LHCN-M2 (cell line): ENCODE measurements at regions not wholly inside any gene's neighbourhood (a gene's known extent, or its start where the extent isn't known, plus 50 kb on each side); places are given as distances from the start of the nearest gene placed in this dataset.
A peak's percentile ranks its signal among the peaks of the same experiment; 100 is the strongest.
"Not testable (repeated sequence)": the region's sequence is repeated elsewhere in the genome, so short reads cannot be mapped to it uniquely, and the experiment has no call there.

ENCODE experiments used
- DNase-seq: peaks from one replicate; pipeline ENCODE4 v3.0.0-alpha.2; 2012; ENCODE audit warnings: low read depth

DNA sequence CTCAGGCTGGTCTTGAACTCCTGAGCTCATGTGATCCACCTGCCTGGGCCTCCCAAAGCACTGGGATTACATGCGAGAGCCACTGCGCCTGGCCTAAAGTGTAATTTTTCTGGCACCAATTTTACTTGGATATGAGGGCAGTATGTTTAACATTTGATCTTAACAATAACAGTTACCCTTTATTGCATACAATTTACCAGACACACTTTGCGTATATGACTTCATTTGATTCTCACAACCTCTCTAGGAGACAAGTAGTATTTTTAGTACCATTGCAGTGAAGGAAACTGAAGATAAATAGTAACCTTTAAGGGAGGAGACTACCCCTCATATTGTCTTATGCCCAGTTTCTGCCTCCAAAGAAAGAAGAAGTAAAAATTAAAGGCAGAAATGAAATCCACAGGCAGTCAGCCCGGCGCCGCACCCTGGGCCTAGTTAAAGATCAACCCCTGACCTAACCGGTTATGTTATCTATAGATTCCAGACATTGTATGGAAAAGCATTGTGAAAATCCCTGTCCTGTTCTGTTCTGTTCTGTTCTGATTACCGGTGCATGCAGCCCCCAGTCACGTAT lies 54.0 kb downstream of the CYP26A1 start:
- not testable (repeated sequence) for DNase-seq

DNA sequence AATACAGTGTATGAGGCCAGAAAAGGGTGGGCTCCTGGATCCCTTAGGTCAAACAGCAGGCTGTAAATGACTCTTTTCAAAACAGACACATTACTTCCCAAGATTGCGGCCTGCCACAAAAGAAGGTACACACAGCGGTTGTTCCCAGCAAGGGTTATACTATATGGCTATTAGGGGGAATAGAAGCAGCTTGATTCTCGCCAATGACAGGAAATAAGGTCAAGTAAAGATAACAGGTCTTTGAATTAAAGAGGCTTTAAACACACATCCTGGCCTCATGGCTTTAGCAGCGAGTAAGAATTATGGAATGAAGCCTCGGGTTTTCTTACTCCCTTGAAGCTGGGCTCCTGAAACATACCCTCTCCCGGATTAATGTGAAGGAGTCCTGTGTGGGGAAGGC lies 58.3 kb downstream of the CYP26A1 start:
- no peak for DNase-seq

DNA sequence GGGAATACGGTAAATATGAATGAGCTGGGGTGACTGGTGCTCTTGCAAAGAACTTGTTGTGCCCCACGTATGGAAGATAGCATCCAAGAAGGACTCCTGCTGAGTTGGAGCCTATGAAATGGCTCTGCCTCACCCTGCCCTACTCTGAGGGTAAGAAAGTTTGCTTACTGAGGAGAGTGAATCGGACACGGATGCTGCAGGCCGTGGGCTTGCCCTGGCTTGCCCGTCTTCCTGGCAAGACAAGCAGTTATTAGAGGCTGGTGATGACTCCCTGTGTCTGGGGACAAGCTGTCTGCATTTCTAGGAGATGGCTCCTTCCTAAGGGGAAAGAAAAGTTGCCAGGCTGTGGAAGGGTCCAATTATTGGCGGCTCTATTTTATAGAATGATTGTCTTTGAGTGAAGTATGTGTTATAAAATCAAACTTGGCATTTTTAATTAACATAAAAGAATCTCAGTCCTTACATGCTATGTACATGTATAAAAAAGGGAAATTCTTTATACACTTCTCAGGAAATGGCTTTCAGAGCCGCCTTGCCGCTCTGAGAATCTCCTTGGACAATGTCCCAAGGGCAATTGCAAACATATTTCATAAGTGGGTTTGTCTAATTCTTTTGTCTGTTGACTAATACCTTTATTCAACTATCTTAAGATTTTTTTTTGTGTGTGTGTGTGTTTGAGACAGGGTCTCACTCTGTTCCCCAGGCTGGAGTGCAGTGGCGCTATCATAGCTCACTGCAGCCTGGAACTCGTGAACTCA lies 64.6 kb downstream of the CYP26A1 start:
- no peak for DNase-seq

DNA sequence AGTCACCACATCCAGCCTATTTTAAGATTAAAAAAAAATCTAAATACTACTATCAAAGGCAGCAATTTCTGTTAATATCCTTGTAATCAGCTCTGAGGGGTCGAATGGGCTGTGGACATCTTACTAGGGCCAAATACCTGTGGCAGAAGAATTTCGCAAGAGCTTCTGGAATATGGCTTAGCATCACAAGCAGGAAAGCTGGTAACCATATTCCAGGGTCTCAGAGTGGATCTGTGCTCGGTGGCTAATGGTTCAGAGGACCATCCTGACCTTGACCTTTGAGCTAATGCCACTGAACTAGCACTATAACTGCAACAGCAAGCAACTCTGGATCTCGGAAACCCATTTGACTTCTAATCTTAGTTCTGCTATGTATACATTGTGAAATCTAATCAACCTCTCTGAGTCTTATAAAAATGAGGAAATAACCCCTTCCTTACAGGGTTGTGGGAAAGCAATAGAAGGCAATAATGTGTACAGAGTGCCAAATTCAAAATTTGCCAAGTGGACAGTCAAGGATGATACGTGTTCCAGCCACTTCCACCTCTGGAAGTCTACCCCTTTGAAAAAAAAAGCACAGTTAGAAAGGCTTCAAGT lies 65.5 kb downstream of the CYP26A1 start:
- no peak for DNase-seq

DNA sequence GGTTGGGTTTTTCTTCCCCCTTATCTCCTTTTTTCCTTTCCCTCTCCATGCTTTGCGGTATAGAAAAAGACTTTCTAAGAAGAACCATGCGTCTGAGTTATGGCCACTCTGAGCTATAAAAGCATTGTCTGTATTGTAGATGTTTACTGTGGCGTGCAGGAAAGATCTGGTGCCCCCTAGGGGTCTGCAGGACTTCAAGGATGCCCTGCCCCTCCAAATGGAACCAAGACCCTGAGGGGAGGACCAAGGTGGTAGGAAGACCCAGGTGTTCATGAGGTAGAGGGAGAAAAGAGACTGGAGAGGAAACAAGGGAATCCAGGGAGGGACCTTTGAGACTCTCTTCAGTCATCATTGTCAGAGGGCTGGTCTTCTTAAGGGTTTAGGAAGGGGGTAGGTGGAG lies 68.8 kb downstream of the CYP26A1 start:
- DNase-seq, result no peak

DNA sequence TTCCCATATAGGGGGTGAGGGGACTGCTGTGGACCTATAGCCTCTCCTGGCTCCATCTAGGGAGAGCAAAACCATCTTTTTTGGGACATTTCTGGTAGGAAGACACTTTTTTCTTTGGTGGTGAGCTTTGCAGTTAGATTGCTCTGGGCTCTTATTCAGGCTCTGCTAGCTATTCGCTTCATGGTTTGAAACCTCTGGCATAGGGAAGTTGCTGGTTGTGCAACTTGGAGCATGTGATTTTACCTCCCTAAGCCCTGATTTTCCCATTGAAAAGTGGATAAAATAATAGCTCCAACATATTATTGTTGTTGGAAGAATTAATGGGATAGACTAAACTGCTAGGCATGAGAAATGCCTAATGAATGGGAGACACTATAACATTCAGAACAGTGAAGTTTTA lies 69.6 kb downstream of the CYP26A1 start:
- no peak for DNase-seq

DNA sequence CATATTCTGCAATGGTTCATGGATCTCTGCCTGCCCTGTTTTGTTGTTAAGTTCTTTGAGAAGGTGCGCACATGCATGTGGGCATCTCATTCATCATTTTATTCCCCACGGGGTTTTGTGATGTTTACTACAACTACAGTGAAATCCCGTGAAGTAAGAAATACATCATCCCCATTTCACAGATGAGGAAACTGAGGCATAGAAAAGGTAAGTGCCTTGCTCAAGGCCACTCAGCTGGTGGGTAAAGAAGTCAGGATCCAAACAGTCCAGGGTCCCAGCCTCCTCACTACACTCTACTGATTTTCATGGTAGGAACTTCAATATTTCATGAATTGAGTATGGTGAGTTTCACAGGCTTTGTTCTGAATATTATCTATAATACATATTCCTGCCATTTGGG lies 72.6 kb downstream of the CYP26A1 start:
- DNase-seq, result no peak

DNA sequence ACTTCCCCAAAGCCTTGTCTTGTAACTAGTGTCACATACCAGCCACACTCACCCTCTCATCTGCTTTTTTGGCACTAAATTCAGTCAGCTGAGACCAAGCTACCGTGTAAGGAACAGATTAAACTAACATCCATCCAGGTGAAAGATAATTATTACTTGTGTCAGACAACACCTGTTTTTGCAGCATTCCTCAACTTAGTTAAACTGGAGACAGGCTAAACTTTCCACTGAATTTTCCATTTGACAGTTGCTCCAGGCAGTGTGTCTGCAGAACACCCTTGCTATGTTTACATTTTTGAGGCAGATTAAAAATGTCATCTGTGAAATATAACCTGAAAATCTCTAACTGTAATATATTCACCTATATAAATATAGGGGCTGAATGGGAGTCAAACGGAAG lies 73.6 kb downstream of the CYP26A1 start:
- DNase-seq, result no peak

DNA sequence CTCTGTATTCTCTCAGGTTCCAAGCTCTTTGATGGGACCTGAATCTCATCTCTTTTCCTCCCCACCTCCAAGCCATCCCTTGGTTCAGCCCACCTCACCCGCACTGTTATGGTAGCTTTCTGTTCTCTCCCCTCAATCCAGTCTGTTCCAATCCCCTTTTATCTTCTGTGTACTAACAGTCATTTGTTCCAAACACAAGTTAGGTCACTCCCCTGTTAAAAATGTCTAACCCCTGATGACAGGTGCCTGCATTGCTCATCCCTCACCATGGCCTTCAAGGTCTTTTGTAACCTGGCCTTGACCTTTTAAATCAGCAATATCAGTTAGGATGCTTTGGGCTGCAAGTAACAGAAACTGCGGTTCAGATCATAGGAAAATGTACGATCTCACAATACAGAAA lies 74.8 kb downstream of the CYP26A1 start:
- DNase-seq, result no peak

DNA sequence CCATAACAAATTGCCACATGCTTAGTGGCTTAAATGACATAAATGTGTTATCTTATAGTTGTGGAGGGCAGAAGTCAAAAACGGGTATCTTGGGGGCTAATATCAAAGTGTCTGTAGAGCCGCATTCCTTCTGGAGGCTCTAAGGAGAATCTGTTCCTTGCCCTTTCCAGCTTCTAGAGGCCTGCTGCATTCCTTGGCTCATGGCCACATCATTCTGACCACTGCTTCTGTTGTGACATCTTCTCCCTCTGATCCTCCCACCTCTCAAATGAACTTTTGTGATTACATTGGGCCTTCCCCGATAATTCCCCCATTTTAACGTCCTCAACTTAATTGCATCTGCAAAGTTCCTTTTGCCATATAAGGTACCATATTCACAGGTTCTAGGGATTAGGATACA lies 76.1 kb downstream of the CYP26A1 start:
- DNase-seq, result peak; percentile 10

DNA sequence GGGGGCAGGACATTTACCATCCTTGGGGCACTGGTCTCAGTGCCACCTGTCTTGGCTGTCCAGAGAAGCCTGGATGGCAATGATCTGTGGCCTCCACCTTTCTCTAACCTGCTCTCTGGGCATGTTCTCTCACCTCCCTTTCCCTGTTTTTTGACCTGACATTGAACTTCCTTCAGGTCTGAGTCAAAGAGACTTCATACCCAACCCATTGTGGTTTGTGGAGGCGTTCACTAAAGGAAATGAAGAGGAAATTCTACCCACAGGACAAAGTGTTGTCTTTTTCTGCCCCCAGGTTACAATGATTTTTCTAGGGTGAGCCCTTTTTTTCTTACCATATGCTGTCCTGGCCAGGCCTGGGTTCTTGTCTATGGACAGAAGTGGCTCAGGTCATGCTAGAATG lies 76.6 kb downstream of the CYP26A1 start:
- DNase-seq, result peak; percentile 13

DNA sequence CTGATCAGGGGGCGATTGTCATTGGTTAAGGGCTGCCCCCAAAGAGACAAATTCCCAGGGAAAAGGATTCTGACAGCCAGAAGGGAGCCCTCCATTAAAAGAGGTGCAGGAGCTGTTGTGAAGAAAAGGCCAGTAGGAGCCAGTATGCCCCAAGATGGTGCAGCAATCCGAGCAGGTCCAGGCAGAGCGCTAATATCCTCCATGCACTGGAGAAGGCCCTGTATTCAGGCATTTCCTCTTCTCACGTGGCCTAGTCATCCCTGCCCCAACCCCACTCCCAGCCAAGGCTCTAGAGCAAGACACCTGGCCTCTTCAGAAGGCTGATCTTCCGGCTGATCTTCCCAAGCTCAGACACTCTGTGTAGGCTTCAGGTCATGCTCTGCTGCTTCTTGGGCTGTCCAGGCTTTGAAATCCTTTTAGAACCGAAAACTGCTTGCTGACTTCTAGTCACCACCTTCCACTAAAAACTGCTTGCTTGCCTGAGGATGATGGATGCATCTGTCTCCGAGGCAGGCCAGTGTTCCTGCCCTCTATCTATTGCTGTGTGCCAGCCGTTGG lies 77.4 kb downstream of the CYP26A1 start:
- DNase-seq, result no peak

DNA sequence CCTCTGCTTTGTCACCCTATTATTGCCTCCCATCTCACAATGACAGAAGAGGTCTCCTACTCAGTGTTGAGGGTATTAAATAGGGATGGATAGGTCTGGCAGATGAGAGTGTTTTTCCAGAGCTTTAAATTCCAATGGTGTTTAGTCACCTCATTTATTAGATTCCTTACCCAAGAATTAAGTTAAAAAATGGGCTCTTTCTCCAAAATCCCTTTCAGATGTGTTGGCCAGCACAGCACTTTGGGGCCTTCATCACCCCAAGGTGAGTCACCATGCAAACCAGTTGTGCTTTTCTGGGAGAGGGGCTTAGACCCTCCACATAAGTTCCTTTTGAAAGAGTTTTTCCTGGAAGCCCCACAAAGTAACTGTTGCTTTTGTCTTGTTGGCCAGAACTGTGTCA lies 78.4 kb downstream of the CYP26A1 start:
- DNase-seq, result peak; percentile 72

DNA sequence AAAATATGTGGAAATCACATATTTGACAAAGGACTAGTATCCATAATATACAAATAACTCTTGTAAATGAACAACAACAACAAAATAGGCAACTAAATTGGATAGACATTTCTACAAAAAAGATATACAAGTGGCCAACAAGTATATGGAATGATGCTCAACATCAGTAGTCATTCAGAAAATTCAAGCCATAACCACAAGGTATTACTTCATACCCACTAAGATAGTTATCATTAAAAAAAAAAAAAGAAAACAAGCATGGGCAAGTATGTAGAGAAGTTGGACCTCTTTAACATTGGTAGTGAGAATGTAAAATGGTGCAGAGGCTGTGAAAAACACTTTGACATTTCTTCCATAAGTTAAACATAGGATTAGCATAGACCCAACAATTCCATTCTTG lies 80.8 kb downstream of the CYP26A1 start:
- DNase-seq, result no peak

DNA sequence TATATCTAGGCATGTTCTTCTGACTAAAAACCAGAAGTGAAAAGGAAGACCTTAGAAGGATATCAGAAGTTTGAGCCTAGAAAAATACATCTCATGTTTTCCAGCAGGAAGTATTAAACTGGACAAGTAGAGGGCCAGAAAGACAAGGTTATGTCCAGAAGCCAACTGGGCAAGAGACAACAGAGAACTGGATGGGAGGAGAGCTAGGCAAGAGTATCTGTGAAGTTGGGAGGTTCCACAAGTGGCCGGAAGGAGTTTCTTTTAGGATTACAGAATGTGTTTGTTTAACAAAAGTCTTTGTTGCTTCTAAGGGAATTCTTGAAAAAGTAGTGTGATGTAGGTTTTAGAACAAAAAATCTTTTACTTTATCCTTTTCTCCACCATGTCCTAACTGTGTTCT lies 86.4 kb downstream of the CYP26A1 start:
- no peak for DNase-seq

DNA sequence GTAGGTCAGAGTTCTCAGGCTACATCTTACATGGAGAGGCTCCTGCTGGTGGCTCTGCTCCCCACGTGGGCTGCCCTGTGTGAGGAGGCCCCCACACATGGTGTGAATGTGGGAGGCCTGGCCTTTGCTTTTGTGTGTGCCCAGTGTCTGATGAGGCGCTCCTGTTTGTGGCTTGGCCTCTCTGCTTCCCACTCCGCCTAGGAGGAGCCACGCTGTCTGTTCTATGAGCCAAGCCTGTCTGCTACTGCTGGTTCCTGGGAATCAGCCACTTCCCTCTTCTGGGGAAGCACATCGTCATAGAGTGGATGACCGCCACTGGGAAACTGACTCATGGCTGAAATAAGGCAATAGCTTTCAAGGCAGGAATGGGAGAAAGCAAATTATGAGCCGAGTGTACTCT lies 87.1 kb downstream of the CYP26A1 start:
- DNase-seq, result peak; percentile 70

DNA sequence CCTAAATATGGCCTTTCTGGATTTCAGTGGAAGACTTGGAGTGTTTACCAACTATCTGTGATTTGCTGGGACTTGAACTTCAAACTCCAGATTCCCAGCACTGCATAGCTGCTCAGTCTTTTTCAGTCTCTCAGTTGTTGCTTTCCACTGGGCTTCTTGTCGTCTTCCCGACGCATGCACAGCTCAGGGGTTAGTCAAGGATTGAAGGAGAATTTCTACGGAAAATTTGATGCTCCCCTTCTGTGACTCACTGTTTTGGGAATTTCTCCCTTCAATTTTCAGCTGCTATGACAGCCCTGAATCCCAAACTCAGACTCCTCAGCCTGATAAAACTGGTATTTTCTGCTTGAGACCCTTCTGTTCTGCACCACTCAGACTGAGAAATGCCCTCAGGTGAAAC lies 91.7 kb downstream of the CYP26A1 start:
- peak; percentile 66 for DNase-seq

DNA sequence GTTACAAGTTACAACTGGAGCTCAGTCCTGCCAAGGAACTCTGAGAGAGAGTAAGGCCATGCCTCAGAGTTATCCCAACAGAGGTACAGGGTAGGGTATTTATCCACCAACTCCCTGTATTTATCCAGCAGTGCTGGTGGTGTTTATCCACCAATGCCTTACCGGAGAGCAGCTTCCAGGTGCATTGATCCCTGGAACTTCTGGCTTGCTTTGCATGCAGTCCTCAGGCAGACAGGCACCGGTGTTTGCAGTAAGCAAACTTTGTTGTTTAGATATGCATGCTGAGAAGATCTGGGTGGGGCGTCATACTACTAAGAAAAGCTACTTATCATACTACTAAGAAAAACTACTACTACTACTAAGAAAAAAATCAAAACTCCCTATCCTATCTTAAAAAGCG lies 92.4 kb downstream of the CYP26A1 start:
- no peak for DNase-seq

DNA sequence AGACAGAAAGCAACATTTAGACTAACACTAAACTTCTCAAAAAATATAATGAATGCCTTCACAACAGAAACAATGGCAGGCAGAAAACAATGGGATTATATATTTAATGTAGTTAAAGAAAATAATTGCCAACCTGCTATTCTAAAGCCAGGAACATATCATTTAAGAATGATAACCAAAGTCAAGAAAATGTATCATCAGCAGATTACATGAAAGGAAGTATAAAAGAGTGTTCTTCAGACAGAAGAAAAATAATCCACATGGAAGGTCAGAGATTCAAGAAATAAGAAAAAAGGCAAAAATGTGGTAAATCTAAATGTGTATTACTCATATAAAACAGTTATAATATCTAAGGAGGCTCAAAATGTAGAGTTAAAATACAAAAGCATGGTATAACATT lies 98.1 kb downstream of the CYP26A1 start:
- no peak for DNase-seq

DNA sequence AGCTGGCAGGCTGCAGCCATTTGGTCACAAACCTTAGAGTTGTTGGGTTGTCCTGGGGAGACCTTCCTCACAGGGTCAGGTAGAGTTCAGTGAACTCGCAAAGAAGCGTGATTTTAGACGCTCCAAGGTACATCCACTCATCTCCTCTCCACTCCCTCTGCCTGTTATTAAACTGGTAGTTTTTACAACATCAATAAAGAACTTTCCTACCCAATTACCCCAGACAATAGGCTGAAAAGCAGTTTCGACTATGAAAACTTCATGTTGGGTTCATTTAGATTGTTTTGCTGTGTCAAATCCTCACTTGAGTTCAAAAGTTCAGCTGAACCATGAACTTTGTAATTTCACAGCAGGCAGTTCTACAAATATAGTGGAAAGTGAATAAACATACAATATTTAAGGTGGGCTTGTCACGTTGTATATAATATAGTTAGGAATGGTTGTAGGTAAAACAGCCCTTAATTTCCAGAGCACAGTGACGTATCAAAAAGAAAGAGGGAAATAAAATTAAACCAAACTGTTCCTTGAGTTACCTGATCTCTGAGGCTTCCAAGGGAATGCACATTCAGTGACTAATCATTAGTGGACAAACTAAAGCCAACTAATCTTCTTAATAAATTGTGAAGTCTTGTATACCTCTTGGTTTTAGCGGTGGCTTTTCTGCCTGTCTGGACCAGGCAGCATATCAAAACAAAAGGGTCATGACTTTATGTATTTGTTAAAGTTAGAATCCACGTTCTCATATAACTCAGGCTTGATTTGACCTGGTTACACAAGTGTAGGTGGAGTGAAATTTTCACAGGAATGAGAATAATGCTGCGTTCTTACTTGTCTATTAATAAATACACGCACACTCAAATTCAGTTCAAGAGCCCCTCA lies 100.5 kb downstream of the CYP26A1 start:
- DNase-seq, result no peak

DNA sequence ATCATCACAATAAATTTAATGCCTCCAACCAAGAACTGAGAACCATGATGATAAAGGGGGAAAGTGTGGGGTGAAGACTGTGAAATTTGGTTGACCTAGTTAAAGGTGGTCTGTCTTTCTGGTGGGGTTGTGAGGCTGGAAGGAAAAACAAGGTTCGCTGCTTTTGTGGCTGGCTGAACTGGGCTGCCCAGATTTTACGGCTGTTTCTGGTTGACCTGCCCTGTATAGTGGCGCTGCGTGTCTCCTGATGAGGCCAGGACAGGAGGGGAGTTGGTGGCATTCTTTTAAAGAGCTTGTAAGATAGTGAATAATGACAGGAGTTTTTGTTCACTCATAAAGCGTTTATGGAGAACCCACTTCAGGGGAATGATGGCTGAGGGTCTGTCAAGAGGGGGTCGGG lies 101.8 kb downstream of the CYP26A1 start:
- DNase-seq, result no peak

DNA sequence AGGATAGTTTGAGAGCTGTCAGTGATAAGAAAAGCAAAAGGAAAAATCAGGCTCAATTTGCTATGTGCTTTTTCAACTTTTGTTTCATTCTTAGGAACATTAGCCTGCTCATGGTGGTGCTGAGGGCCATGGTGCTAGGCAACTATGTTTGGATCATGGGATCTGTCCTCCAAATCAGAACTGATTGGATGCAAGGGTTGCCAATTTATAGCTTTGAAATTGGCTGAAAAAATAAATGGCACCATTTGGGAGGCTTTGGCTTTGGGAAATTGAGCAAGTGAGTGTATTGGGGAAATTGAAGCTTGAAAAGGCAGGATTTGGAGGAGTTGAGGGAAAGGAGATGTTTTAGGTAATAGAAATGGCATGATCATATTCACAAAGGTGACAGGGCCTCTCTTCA lies 103.8 kb downstream of the CYP26A1 start:
- DNase-seq, result no peak
